GM12864 (cell line): ENCODE measurements at regions not wholly inside any gene's neighbourhood (a gene's known extent, or its start where the extent isn't known, plus 50 kb on each side); places are given as distances from the start of the nearest gene placed in this dataset.

Source experiments
- DNase-seq: peaks from one replicate; pipeline ENCODE4 v3.0.0-alpha.2; 2011; ENCODE audit warnings: low read depth
- H3K4me3 ChIP-seq: 2 replicates; pipeline ENCODE4 v1.5.1; 2011; ENCODE audit warnings: mild to moderate bottlenecking, low read depth, low read length, control low read depth
- CTCF ChIP-seq: IDR thresholded peaks from 2 replicates; pipeline ENCODE4 v1.5.1; 2011; ENCODE audit warnings: low read depth, mild to moderate bottlenecking, moderate library complexity, low read length, control low read depth, inconsistent platforms; ENCODE audit errors: missing control alignments

GRCh38 chr12:93101367-93101766 lies 172.3 kb upstream of the EEA1 start:
- no peak for TF ChIP-seq CTCF
- H3K4me3 ChIP-seq = no peak overlapping the region
- DNase-seq = no peak

GRCh38 chr12:93102312-93102711 lies 173.2 kb upstream of the EEA1 start:
- no peak overlapping the region for H3K4me3 ChIP-seq
- no peak for TF ChIP-seq CTCF
- DNase-seq = no peak

- no peak for TF ChIP-seq CTCF
- H3K4me3 ChIP-seq = no peak overlapping the region
- DNase-seq = no peak
These were observed 173.6 kb upstream of the EEA1 start for GRCh38 chr12:93102744-93103143.

- DNase-seq = no peak
- TF ChIP-seq CTCF = no peak
- H3K4me3 ChIP-seq = no peak overlapping the region
These were observed 174.1 kb upstream of the EEA1 start for GRCh38 chr12:93103154-93103553.

- DNase-seq = no peak
- no peak for TF ChIP-seq CTCF
- H3K4me3 ChIP-seq = no peak overlapping the region
These were observed 175.4 kb upstream of the EEA1 start for GRCh38 chr12:93104535-93104934.

GRCh38 chr12:93106910-93107309 lies 177.8 kb upstream of the EEA1 start:
- no peak for DNase-seq
- no peak for TF ChIP-seq CTCF
- H3K4me3 ChIP-seq = no peak overlapping the region

GRCh38 chr12:93107514-93108312 lies 178.6 kb upstream of the EEA1 start:
- TF ChIP-seq CTCF = no peak
- DNase-seq = no peak
- H3K4me3 ChIP-seq = no peak overlapping the region
